Medulla oblongata (tissue), 1 donor: ENCODE measurements at regions not wholly inside any gene's neighbourhood (a gene's known extent, or its start where the extent isn't known, plus 50 kb on each side); places are given as distances from the start of the nearest gene placed in this dataset.
A peak's percentile ranks its signal among the peaks of the same experiment; 100 is the strongest.

Experiments
- DNase-seq: peaks from one replicate; pipeline ENCODE4 v3.0.0-alpha.2; 2015; ENCODE audit errors: extremely low spot score

DNA sequence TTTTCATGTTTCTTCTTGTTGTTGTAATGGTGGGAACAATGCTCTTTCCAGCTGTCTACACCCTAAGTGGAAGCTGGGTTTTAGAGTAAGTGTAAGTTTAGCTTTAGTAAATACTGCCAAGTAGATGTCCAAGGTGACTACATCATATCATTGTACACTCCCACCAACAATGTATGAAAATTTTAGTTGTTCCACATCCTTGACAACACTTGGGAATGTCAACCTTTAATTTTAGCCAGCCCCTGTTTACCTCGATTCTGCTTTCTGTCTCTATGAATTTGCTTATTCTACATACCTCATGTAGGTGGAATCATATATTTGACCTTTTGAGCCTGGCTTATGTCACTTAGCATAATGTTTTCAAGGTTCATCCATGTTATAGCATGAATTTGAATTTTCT, 93.0 kb downstream of the MTPAP start:
- no peak for DNase-seq

DNA sequence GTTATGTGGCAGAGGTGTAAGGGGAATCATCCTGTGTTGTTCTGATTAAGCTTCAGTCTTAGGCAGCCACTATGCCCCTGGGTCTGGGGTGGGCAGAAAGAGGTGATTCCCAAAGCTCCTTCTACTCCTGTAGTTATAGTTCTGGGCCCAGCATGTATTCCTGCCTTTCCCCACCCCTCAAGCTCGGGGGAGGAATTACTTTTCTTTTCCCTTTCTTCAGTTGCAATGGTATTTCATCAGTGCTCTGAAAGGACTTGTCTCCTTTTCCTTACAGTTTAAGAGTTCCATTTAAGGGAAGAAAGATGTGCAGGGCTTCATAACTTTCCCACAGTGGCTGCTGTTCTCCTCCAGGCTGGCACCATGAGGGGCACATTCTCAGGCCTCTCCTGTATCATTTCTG, 94.2 kb downstream of the MTPAP start:
- no peak for DNase-seq

DNA sequence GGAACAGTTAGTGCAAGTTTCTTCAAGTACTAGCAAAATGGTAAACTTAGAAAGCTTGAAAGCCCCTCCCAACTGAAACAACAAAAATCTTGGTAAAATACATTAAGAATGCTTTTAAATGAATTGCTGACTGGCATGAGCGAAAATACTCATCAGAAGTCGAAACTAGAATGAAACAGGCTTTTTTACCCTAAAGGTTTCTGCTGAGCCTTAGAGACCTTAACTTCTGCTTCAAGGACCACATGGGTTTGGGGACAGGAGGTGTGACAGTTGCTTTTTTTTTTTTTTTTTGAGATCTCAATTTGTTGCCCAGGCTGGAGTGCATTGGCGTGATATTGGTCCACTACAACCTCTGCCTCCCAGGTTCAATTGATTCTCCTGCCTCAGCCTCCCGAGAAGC, 100.3 kb downstream of the MTPAP start:
- DNase-seq: no peak

DNA sequence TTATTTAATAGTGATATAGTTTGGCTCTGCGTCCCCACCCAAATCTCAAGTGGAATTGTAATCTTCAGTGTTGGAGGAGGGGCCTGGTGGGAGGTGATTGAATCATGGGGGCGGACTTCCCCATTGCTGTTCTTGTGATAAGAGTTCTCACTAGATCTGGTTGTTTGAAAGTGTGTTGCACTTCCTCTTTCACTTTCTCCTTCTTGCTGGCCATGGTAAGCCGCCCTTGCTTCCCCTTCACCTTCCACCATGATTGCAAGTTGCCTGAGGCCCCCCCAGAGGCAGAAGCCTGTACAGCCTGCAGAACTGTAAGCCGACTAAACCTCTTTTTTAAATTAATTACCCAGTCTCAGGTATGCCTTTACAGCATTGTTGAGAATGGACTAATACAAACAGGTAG, 101.4 kb downstream of the MTPAP start:
- DNase-seq: no peak

DNA sequence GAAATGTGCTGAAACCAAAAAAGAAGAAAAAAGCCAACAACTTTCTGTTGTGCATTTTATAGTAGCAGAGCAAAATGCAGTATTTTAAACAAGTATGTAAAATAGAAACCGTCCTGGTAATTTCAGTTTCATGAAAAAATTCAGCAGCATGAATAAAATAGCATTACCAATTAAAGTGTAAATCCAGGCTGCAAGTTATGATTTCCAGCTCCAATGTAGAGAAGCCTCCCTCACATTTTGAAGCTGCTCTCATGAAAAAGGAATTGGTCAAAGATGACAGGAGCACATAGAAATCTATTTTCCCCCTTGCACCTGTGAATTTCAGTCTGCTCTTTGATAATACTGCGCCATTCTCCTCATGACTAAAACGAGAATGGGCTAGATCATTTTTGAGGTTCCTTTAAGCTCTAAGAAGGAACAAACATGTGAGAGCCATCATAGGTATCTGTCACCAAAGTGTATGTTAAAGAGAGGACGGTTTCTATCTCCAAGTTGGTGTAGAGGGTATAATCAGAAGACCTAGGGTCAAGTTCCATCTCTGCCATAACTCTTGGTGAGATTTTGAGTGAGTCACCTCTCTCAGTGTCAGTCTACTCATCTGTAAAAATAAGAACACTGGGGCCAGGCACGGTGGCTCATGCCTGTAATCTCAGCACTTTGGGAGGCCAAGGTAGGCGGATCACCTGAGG, 107.5 kb downstream of the MTPAP start:
- no peak for DNase-seq

DNA sequence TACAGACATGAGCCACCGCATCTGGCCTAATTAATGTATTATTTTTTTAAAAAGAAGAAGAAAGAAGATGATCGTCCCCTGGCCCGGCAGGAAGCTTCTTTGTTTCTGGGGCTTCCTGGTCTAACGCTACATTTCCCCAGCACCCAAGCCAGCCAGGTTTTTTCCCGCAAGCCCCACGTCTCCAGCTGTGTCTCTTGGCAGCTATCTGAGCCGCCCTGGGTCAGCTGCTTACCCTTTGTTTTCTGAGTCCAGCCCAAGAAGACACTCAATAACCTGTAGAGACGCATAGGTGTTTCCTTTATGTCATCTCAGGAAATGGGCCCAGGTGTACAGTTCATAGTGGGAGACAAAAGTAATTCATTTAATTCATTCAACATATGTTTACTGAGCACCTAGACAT, 110.2 kb downstream of the MTPAP start:
- DNase-seq: no peak

DNA sequence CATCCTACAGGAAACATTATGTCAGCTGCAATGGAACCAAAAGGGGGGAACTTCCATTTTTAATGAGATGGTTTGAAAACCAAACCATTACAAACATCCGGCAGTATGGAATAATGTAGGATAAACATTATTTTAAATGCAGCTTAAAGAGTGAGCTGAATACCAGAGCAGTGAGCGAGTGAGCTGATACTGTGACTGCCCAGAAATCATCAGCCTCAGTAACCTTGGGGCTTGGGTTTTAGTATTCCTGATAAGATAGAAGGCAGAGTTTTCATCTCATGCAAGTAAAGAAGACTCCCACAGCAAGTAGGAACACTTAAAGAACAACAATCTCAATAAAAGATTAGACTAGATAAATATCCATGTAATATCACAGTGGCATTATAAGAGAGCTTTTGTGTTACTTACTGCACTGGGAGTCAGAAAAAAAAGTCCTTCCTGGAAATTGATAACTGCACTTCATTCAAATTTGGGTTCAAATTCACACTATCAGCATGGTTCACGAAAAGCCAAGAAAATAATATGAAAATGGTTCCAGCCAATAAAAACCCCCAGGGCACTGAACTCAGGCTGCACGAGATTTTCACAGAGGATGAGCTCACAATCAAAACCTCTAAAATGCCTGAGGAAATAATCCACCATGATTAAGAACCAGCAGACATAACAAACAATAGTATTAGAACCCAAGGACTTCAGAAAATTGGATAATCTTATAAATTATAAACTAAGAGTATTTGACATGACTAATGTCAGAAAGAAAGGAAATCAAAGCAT, 115.7 kb downstream of the MTPAP start:
- DNase-seq: no peak

DNA sequence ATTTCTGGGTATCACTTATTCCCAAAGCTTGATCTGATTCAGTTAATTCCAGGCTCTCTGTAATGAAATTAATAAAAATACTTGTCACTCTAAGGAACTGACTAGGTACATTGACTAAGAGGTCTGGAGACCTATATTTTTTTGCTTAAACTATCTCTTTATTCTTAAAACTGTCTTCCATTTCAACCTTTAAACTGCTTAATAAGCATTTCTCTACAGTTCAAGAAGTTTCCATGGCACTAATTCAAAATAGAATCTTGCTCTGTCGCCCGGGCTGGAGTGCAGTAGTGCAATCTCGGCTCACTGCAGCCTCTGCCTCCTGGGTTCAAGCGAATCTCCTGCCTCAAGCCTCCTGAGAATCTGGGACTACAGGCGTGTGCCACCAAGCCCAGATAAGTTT, 117.4 kb downstream of the MTPAP start:
- no peak for DNase-seq

DNA sequence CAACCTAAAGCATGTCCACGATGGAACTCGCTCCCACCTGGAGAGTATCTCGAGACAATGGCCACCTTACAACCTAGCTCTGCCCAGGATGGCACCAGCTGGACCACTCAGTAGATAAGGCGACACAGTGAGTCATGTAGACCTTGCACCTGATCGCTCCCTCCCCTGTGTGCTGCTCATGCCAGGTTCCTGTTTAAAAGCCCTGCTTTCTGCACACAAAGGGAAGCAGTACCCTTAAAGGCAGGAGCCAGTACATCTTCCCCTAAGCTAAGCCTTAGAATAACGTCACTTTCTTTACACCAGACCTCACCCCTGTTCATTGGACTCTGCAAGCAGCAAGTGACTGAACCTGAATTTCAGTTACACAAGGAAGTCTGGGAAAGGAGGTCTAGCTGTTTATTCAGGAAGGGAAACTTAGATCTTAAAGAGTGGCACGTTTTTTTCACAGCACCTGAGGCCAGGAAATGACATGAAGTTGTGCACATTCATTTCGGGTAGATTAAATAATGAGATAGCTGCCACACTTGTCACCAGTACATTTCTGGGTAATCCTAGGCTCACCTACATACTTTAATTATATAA, 117.9 kb downstream of the MTPAP start:
- no peak for DNase-seq

DNA sequence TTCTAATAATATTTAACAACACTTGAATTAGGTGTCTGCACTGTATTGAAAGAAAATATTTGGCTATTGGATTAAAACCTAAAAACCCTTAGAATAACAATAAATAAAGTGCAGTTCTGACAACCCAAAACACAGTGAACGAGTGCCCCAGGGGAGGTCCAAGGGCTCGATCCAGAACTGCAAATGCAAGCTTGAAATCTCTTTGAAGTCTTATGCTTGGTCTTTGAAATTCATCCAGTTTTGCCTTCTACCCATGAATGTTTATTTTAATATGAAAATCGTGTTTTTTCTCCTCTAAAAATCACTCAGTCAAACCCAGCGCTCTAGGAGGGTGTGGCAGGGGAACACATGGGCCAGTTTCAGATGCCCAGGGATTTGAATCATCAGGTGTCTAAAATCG, 119.5 kb downstream of the MTPAP start:
- no peak for DNase-seq

DNA sequence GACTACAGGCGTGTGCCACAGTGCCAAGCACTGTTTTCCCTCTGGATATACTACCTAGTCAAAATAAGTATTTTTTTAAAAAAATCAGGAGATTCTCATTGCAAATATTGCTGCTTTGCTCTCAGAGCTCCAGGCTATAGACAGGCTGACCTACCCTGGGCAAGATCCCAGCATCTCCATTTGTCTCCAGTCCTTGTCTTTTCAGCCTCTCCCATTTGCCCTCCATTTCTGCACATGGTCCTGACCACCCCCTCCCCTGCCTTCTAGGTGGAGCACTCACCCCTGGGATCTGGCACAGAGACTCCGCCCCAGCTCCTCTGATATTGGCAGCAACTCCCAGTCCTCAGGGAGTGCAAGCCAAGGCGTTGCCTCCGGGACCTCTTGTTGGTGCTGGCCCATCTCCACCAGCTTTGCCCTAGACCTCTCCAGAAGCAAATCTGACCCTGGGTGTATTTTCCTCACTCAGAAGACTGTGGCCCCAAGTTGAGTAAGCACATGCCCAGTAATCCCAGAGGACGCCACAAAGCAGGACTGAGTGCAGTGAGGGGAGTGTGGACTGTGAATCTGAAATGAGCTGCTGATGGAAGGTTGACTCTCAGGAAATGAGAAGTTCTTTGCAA, 120.6 kb downstream of the MTPAP start:
- no peak for DNase-seq

DNA sequence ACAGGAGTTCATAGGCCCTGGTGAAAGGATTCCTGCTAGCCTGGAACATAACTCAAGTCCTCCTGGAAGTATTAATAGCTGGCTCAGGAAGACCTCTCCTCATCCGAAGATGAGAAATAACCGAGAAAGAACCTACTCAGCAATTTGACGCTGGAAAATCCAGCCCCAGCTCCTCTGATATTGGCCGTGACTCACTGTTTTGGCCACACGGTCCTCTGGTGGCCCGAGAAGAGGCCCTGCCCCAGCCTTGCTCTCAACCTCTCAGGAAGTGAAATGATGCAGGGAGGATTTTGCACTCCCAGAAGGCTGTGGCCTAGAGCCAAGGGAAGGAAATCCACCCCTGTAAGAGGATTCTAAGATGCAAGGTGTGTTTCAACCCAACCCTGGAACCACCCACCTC, 121.6 kb downstream of the MTPAP start:
- no peak for DNase-seq

DNA sequence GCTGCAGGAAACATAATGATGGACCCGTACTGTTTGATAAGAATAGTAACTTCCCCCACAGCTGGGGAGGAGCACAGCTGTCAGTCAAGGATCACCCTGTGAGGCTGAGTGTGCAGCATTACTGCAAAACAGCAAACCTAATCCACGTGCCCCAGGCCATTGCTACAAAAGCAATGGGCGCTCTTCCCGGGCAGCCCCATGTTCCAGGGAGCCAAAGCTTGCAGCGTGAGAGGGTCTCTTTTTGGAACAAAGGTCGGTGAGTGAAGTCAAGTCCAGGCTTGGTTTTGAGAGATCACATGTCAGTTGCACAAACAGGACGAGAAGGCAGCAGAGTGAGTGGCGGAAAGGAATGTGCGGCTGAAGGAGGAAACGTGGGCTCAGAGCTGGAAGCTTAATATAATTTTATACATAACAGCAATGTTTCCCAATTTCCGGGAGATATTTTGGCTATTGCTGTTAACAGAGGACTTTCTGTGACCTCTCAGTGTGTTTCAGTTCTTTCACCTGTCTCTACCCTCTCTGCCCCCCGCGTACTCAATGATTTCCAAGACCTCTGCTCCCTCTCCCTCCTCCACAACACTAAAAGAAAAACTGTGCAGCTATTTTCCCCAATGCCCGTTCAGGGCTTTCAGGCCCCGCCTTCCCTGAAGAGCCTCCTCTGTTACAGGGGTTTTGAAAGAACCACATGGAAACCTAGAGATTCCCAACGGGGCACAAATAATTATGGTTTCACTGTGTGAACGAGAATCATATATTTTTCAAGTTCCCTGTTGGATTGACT, 128.9 kb downstream of the MTPAP start:
- peak; percentile 42 for DNase-seq

DNA sequence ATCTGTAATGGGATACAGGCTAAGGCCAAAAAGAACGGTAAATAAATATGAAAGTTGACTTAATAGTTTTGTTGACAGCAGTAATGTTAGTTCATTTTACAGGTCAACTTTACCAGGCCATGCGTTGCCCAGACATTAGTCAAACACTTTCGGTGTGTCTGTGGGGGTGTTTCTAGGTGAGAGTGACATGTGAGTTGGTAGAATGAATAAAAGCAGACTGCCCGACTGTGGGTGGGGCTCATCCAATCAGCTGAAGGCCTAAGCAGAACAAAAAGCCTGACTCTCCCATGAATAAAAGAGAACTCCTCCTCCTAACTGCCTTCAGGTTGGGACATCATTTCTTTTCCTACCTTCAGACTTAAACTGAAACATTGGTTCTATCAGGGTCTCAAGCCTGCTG, 132.3 kb downstream of the MTPAP start:
- no peak for DNase-seq

DNA sequence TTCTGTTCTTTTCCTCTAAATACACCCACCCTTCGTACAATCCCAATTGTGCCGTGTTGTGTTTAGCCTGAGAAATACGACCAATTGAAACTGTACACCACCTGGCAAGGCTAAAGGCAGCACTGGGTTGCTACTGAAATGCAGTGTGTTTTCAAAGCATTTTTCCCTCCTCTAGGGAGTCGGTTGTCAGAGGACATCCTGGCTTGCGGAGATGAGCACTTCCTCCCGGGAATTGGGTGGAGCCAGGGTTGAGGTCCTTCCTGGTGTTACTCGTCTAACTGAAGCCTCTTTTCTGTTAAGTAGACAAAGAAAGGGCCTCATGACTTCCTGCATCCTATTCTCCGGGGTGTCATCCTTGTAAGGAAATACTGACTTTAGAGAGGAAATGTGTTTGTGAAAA, 133.5 kb downstream of the MTPAP start:
- no peak for DNase-seq

DNA sequence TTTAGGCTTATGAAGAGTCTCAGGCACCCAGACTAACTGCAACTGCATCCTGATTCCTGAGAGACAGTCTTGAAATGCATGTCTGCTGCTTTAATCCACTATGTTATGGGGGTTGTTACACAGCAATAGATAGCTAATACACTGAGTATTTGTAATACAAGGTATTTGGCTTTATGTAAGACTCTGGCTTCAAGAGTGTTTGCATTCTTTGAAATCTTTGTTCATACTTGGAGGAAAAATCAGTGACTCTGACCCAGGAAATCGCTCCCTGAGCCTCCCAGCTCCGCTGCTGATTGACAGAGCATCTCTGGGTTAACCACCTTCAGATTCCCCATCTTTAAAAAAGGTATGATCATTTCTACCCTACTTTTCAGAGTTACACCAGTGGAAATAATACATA, 133.9 kb downstream of the MTPAP start:
- no peak for DNase-seq

DNA sequence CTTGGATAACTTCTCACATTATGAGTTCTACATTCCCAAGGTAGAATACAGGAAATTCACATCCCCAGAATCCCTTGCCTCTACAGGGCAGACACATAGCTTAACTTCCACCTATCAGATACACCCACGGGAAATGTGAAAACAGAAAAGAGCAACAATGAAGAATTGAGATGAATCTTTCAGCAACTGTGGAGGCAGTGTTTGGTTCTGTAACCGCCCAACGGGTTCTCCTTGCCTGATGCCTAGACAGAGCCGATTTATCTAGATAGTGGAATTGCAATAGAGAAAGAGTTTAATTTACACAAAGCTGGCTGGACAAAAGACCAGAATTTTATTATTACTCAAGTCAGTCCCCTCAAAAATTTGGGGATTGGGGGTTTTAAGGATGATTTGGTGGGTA, 138.8 kb downstream of the MTPAP start:
- no peak for DNase-seq

DNA sequence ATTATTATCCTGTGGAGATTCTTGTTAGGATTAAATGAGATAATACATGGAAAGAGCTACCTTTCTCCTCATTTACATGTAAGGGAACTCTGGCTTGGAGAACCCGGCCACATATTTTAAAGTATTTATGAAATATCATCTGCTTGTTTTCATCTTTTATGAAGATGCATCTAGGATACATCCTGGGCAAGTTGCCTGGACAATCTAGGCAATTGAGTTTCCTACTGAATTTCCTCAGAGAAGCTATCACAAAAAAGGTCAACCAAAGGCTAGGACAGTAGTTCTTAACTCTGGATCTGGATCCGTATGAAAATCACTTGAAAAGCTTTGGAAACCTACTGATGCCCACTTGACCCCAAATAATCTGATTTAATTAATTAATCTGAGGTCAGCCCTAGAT, 140.7 kb downstream of the MTPAP start:
- no peak for DNase-seq

DNA sequence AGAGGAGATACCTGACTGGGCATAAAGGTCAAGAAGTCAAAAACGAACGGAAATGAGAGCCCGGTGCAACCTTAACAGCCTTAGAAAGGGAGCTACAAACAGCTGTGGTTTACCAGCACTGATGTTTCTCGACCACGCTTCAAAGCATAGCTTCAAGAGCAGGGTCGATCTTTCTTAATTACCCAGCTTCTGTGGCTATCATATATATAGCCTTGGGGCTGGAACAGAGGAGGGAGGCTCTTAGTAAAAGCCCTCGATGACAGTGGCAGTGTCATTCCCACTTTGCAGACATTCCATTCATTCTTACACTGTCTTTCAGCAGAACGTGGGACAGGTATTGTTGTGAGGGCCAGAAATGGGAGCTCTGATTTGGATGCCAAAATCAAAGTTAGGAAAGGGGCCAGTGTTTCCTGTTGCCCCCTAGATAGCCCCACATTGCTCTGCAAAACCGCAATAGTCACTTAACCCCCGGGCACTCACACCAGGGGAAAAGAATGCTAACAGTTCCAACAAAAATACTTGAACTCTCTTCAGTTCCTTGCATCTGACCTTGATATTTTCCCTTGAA, 141.5 kb downstream of the MTPAP start:
- DNase-seq: no peak

DNA sequence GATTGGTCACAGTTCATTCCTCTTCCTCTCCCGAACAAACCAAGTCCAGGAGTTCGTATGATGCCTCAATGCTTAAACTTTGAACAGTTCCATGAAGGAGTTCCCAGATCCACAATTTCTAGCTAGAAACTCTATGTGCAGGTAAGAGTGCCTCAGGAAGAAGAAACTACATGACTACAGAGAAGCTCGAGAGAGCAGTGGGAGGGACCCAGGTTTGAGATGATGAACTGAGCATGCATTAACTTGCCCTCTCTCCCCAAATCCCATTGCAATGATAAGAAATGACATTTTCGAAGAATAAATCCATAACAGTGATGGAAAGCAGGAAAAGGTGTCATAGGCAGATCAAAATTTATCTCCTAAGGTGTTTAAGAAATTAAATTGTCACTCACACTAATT, 140.6 kb upstream of the JCAD start:
- DNase-seq: no peak

DNA sequence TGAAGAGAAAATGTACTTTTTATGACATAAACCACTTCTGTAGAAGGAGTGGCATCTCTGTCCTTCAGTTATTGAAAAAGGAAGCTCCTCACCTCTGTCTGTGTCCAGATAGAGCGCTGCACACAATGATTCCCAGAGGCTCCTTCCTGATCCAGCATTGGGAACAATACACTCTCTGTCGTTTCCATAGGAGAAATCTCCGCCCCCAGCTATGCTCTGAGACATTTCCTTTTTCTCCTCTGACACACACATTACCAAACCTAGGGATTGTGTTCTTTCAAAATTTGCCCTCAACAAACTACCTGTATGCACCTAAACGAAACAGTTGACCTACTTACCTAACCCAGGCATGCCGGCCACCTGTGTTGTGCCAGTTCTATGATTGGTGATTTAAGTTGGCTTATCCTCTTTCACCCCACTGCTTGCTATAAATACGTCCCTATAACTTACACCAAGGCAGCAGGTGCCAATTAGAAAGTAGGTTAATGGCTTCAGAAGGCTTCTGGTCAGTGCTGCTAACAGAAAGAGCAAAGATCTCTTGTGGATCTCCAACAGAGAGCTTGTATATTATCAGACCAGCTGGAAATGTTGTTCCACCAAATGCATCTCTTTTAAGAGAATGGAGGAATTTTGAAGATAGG, 140.1 kb upstream of the JCAD start:
- DNase-seq: peak; percentile 13
